K562 (cell line): ENCODE measurements at regions not wholly inside any gene's neighbourhood (a gene's known extent, or its start where the extent isn't known, plus 50 kb on each side); places are given as distances from the start of the nearest gene placed in this dataset.

ENCODE experiments used
- ATAC-seq: fragments of 200-7000 bp; cut with Tn5 transposase; 3 replicates; pipeline ENCODE4 v1.9.1; 2020; ENCODE audit warnings: moderate library complexity
- BruUV-seq: library from RNA; stranded (reverse); fragments of 400-500 nt; replicated peaks from 2 replicates; lab custom pipeline; 2021; lab: Mats Ljungman, UMichigan
- CTCF ChIA-PET: fragments of 300-600 bp; formaldehyde crosslinking; extraction: SDS; loops from one replicate; lab custom pipeline; 2021; ENCODE audit warnings: low intra/inter-chr PET ratio; lab: Yijun Ruan, JAX
- POLR2A ChIA-PET: fragments of 300-600, 350-650 bp; sonication (Branson Sonifier 250); formaldehyde crosslinking; extraction: SDS; loops from one replicate; lab custom pipeline; 2021; ENCODE audit warnings: antibody characterized with exemption, inconsistent platforms; lab: Yijun Ruan, JAX
- DNase-seq, 4 experiments: peaks; one replicate each; pipeline versions ENCODE4 v3.0.0 to v3.0.0-alpha.2; 2011 to 2018; ENCODE audit warnings: low spot score in 3 of 4, mixed read lengths in 3 of 4; ENCODE audit errors: extremely low read depth in 1 of 4
- FAIRE-seq: peaks from 2 replicates; lab custom pipeline; 2011; peaks lifted over from hg19 to GRCh38; lab: Jason Lieb, UNC
- H2AFZ ChIP-seq: 2 replicates; pipeline ENCODE4 v1.6.0; 2011; ENCODE audit warnings: low read depth, low read length, control low read depth, inconsistent platforms
- H3K27ac ChIP-seq: fragments of 200-600 bp; 3 replicates; pipeline ENCODE4 v1.8.0; 2011; ENCODE audit warnings: low read depth, mild to moderate bottlenecking, control low read depth, inconsistent platforms, low read length, moderate library complexity, mixed read lengths; ENCODE audit errors: extremely low read depth
- H3K27me3 ChIP-seq, 2 experiments: fragments of 300-600 bp in 1 of 2; 2 replicates in 1 of 2; 3 replicates in 1 of 2; pipeline versions ENCODE4 v1.6.0 to v1.8.0; 2011; ENCODE audit warnings: inconsistent platforms in 2 of 2, low read length in 2 of 2, mild to moderate bottlenecking in 1 of 2, mixed read lengths in 1 of 2, moderate library complexity in 1 of 2; ENCODE audit not compliant: control insufficient read depth in 2 of 2, insufficient read depth in 2 of 2
- H3K36me3 ChIP-seq: fragments of 300-600 bp; 3 replicates; pipeline ENCODE4 v1.8.0; 2011; ENCODE audit warnings: mild to moderate bottlenecking, low read length, inconsistent platforms; ENCODE audit not compliant: control insufficient read depth, insufficient read depth
- H3K4me1 ChIP-seq, 2 experiments: fragments of 200-600 bp in 1 of 2; replicated peaks in 1 of 2; 2 replicates in 1 of 2; 3 replicates in 1 of 2; pipeline versions ENCODE4 v1.5.1 to v1.8.0; 2011; ENCODE audit warnings: inconsistent platforms in 2 of 2, low read length in 2 of 2, mild to moderate bottlenecking in 1 of 2, mixed read lengths in 1 of 2, moderate library complexity in 1 of 2; ENCODE audit not compliant: control insufficient read depth in 2 of 2, insufficient read depth in 2 of 2
- H3K4me2 ChIP-seq: 2 replicates; pipeline ENCODE4 v1.6.1; 2011; ENCODE audit warnings: low read length, control low read depth, inconsistent platforms, mixed read lengths; ENCODE audit not compliant: insufficient read depth
- H3K4me3 ChIP-seq: fragments of 200-600 bp; sonication (generic), shearing (Covaris generic); 2 replicates; pipeline ENCODE4 v1.5.1; 2016; ENCODE audit warnings: control low read depth, inconsistent platforms
- H3K79me2 ChIP-seq: fragments of 200-600 bp; 3 replicates; pipeline ENCODE4 v1.8.0; 2011; ENCODE audit warnings: low read length, inconsistent platforms; ENCODE audit not compliant: control insufficient read depth, insufficient read depth
- H3K9ac ChIP-seq, 2 experiments: 2 replicates each; pipeline versions ENCODE4 v1.6.0 to v1.6.1; 2011; ENCODE audit warnings: low read depth in 2 of 2, low read length in 2 of 2, control low read depth in 1 of 2, inconsistent platforms in 1 of 2, mild to moderate bottlenecking in 1 of 2, mixed read lengths in 1 of 2; ENCODE audit not compliant: insufficient read depth in 1 of 2
- H3K9me1 ChIP-seq: one replicate; pipeline ENCODE4 v1.6.0; 2011; ENCODE audit warnings: inconsistent platforms, mild to moderate bottlenecking, low read length, moderate library complexity; ENCODE audit not compliant: control insufficient read depth, insufficient read depth
- H3K9me3 ChIP-seq: replicated peaks from 2 replicates; pipeline ENCODE4 v1.5.1; 2011; ENCODE audit warnings: low read depth, low read length, inconsistent platforms; ENCODE audit not compliant: control insufficient read depth, insufficient read depth
- H4K20me1 ChIP-seq: replicated peaks from 2 replicates; pipeline ENCODE4 v1.6.1; 2011; ENCODE audit warnings: low read length, inconsistent platforms, mixed read lengths; ENCODE audit not compliant: control insufficient read depth, insufficient read depth
- KDM5B ChIP-seq: fragments of 200-600 bp; sonication (generic); IDR thresholded peaks from 2 replicates; pipeline ENCODE4 v1.6.1; 2012; ENCODE audit warnings: low read depth, mild to moderate bottlenecking, moderate library complexity, low read length, control low read depth, inconsistent platforms; ENCODE audit not compliant: insufficient replicate concordance
- NEUROD1 ChIP-seq: fragments of 150-350 bp; IDR thresholded peaks from 2 replicates; pipeline ENCODE4 v1.6.1; 2014; ENCODE audit warnings: borderline replicate concordance, low read length, low read depth; ENCODE audit not compliant: partially characterized antibody
- OTX1 ChIP-seq: fragments of 450-650 bp; formaldehyde crosslinking; IDR thresholded peaks from 2 replicates; pipeline ENCODE4 v1.4.0; 2022; ENCODE audit warnings: mild to moderate bottlenecking
- ZNF707 ChIP-seq: fragments of 250-450 bp; sonication (Bioruptor Pico); conservative IDR thresholded peaks from 2 replicates; pipeline ENCODE4 v1.8.0; 2022; ENCODE audit warnings: inconsistent platforms, mild to moderate bottlenecking, moderate library complexity
- WGBS: fragments of 100-300 bp; shearing (Covaris generic); methylation state at CpG from one replicate; pipeline ENCODE4 v1.1.6; 2016; ENCODE audit warnings: low coverage, mixed read lengths; ENCODE audit not compliant: insufficient coverage; ENCODE audit errors: missing lambda C conversion rate; 5-methylcytosine and 5-hydroxymethylcytosine counted together
- in situ Hi-C: fragments of 300-500 bp; cut with MboI; formaldehyde crosslinking; loops from 4 replicates; pipeline ENCODE4 v1.15.0; 2018; ENCODE audit warnings: inconsistent platforms, mixed read lengths
- intact Hi-C: fragments of 100-400 bp; cut with micrococcal nuclease; formaldehyde crosslinking; loops from 2 replicates; pipeline ENCODE4 v1.14.2; 2022
- TF ChIP-seq, protein P1 (sequence below): sonication (generic); IDR thresholded peaks from 2 replicates; pipeline ENCODE4 v1.6.1; 2016
- TF ChIP-seq, protein P2 (sequence below): sonication (generic); formaldehyde crosslinking; IDR thresholded peaks from 2 replicates; pipeline ENCODE4 v1.8.0; 2022; ENCODE audit warnings: mild to moderate bottlenecking, missing genetic modification reagents

DNA sequence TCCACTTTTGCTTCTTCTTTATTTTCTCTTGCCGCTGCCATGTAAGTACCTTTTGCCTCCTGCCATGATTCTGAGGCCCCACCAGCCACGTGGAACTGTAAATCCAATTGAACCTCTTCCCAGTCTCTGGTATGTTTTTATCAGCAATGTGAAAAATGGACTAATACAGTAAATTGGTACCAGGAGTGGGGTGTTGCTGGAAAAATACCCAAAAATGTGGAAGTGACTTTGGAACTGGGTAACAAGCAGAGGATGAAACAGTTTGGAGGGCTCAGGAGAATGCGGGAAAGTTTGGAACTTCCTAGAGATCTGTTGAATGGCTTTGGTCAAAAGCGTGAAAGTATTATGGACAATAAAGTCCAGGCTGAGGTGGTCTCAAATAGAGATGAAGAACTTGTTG is 670.3 kb upstream of the ZWINT start:
- H3K9me3 ChIP-seq = no peaks in the 10 kb centered on the region
- H2AFZ ChIP-seq = no peak overlapping the region
- FAIRE-seq (no peak), ATAC-seq (no peak), DNase-seq (no peak)
- 4% methylated on average over 4 of the region's 4 CpGs for WGBS
- H3K79me2 ChIP-seq = no peaks in the 10 kb centered on the region
- no peak overlapping the region for H3K4me2 ChIP-seq
- no peaks in the 10 kb centered on the region for H3K27me3 ChIP-seq
- H3K9ac ChIP-seq = no peak overlapping the region
- TF ChIP-seq, protein P1, sequence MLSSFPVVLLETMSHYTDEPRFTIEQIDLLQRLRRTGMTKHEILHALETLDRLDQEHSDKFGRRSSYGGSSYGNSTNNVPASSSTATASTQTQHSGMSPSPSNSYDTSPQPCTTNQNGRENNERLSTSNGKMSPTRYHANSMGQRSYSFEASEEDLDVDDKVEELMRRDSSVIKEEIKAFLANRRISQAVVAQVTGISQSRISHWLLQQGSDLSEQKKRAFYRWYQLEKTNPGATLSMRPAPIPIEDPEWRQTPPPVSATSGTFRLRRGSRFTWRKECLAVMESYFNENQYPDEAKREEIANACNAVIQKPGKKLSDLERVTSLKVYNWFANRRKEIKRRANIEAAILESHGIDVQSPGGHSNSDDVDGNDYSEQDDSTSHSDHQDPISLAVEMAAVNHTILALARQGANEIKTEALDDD = no peak
- TF ChIP-seq ZNF707 (CRISPR knock-in tag) = peak; percentile 95
- no peaks in the 10 kb centered on the region for H3K36me3 ChIP-seq
- no TSS peak for BruUV-seq
- in situ Hi-C loops (no loop called here), intact Hi-C loops (no loop called here)
- H3K27ac ChIP-seq = no peak overlapping the region
- H3K4me1 ChIP-seq = no peaks in the 10 kb centered on the region
- ChIA-PET POLR2A (no interaction called here), CTCF (no interaction called here)
- H3K4me3 ChIP-seq = no peak overlapping the region
- H4K20me1 ChIP-seq = no peaks in the 10 kb centered on the region
- no peaks in the 10 kb centered on the region for H3K9me1 ChIP-seq

DNA sequence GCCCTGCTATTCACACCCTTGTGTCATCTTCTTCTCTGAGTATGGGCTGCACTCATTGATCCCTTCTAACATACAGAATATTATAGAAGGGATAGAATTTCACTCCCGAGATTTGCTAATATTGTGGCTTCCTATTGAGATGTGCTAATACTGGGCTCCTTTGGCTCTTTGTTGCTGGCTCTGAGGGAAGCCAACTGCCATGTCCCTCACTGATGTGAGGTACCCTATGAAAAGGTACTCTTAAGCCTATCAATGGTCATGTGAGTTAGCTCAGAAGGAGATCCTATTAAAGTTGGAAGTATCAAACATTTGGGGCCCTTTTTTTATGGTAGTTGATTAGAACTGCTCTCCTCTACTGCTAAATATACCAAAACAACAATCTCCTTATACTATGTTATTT is 665.2 kb upstream of the ZWINT start:
- ATAC-seq (no peak), DNase-seq (no peak), FAIRE-seq (no peak)
- Histone ChIP-seq H3K27me3 (no peaks in the 10 kb centered on the region), H3K27ac (no peak overlapping the region), H2AFZ (no peak overlapping the region), H4K20me1 (no peaks in the 10 kb centered on the region), H3K36me3 (no peaks in the 10 kb centered on the region), H3K9me3 (no peaks in the 10 kb centered on the region), H3K9me1 (no peaks in the 10 kb centered on the region), H3K4me2 (no peak overlapping the region), H3K4me1 (no peaks in the 10 kb centered on the region), H3K9ac (no peak overlapping the region), H3K79me2 (no peaks in the 10 kb centered on the region), H3K4me3 (no peak overlapping the region)
- TF ChIP-seq NEUROD1 (no peak), KDM5B (no peak), OTX1 (CRISPR knock-in tag) (no peak)
- TF ChIP-seq, protein P2, sequence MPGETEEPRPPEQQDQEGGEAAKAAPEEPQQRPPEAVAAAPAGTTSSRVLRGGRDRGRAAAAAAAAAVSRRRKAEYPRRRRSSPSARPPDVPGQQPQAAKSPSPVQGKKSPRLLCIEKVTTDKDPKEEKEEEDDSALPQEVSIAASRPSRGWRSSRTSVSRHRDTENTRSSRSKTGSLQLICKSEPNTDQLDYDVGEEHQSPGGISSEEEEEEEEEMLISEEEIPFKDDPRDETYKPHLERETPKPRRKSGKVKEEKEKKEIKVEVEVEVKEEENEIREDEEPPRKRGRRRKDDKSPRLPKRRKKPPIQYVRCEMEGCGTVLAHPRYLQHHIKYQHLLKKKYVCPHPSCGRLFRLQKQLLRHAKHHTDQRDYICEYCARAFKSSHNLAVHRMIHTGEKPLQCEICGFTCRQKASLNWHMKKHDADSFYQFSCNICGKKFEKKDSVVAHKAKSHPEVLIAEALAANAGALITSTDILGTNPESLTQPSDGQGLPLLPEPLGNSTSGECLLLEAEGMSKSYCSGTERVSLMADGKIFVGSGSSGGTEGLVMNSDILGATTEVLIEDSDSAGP (CRISPR knock-in tag) = no peak
- ChIA-PET POLR2A (no interaction called here), CTCF (no interaction called here)
- in situ Hi-C loops (no loop called here), intact Hi-C loops (no loop called here)
- WGBS = 0% methylated on average over 1 of the region's 1 CpG
- BruUV-seq = no TSS peak
